Astrocyte of the cerebellum (primary cell): ENCODE measurements at regions not wholly inside any gene's neighbourhood (a gene's known extent, or its start where the extent isn't known, plus 50 kb on each side); places are given as distances from the start of the nearest gene placed in this dataset.

ENCODE experiments used
- DNase-seq: peaks from one replicate; pipeline ENCODE4 v3.0.0-alpha.2; 2011; ENCODE audit warnings: low read depth
- H3K4me3 ChIP-seq: 2 replicates; pipeline ENCODE4 v1.5.1; 2011; ENCODE audit warnings: mild to moderate bottlenecking, low read depth, low read length, moderate library complexity
- in situ Hi-C: cut with HindIII; loops from 2 replicates; pipeline ENCODE4 v1.10.0; 2017; ENCODE audit warnings: low sequenced_read_pairs
- TF ChIP-seq, protein P1 (sequence below): IDR thresholded peaks from 2 replicates; pipeline ENCODE4 v1.5.1; 2012; ENCODE audit warnings: low read length, low read depth, moderate library complexity, mild to moderate bottlenecking; ENCODE audit errors: missing control alignments

DNA sequence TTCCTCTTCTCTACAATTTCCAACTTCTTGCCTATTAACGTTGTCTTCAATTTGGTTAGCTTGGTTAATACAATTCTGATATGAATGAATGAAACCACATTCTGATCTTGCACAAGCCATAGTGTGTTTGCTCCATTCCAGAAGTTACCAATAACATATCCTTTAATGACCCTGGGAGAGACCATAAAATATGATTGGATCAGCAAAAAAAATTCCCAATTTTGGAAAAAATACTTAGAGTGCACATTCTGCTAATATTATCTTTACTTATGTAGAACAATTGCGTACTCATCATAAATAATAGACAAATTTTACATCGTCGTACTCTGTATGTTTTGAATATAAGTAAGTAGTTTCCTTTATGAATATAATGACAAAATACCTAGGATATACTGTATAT lies 117.2 kb downstream of the SLITRK5 start:
- DNase-seq, result no peak
- TF ChIP-seq, protein P1, sequence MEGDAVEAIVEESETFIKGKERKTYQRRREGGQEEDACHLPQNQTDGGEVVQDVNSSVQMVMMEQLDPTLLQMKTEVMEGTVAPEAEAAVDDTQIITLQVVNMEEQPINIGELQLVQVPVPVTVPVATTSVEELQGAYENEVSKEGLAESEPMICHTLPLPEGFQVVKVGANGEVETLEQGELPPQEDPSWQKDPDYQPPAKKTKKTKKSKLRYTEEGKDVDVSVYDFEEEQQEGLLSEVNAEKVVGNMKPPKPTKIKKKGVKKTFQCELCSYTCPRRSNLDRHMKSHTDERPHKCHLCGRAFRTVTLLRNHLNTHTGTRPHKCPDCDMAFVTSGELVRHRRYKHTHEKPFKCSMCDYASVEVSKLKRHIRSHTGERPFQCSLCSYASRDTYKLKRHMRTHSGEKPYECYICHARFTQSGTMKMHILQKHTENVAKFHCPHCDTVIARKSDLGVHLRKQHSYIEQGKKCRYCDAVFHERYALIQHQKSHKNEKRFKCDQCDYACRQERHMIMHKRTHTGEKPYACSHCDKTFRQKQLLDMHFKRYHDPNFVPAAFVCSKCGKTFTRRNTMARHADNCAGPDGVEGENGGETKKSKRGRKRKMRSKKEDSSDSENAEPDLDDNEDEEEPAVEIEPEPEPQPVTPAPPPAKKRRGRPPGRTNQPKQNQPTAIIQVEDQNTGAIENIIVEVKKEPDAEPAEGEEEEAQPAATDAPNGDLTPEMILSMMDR, result no peak
- in situ Hi-C loops, result no loop called here
- H3K4me3 ChIP-seq, result no peak overlapping the region

DNA sequence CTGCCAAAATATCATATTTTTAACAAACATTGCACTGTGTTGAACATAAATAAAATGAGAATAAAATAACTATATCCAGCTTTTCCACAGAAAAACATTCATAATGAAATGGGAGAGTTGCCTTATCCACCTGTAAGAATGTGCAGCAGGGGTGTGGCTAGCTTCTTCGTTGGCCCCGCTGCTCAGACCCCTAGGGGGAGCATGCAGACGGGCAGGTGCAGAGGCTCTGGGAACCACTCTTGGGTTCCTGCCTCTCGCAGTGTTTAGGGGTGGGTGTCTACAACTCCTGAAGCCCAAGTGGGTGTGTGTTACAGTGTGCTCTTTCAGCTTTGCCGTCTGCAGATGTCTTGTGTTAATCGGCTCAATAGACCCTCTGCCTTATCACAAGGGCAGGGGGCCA lies 121.7 kb downstream of the SLITRK5 start:
- DNase-seq, result no peak
- no peak overlapping the region for H3K4me3 ChIP-seq
- in situ Hi-C loops, result no loop called here
- TF ChIP-seq, protein P1, result no peak

DNA sequence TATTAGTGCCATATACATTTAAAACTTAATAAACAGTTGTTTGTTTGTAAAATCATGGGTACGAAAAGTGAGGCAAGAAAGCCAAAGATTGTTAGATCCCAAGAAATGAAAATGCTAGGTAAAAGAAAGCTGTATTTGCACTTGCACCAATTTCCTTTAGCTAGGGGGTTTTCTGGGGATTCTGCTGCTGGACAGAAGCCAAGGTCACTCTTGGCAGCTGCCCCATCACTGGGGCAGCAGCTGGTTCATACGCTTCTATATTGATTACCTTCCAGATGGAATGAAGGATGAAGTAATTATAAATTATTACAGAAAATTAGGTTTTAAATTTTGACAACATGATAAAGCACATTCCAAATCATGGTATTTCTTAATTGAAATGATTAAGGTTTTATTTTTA lies 127.4 kb downstream of the SLITRK5 start:
- no peak for DNase-seq
- in situ Hi-C loops, result no loop called here
- H3K4me3 ChIP-seq, result no peak overlapping the region
- TF ChIP-seq, protein P1, result no peak

DNA sequence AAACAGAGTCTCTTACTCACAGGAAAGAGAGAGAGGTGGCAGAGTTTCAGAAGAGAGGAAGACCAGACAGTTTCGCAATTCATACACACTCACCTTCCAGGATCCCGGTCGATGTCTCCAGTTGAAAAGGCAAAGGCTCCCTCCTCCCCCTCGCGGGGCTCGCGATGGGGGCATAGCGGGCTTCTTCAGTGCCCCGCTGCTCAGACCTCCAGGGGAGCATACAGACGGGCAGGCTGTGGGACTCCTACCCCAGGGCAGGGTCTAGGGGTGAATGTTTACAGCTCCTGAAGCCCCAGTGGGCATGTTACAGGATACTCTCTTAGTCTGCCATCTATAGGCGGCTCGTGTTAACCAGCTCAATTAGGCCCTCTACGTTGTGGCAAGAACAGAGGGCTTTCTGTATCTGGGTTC lies 139.2 kb downstream of the SLITRK5 start:
- in situ Hi-C loops, result no loop called here
- TF ChIP-seq, protein P1, result no peak
- no peak overlapping the region for H3K4me3 ChIP-seq
- DNase-seq, result no peak

DNA sequence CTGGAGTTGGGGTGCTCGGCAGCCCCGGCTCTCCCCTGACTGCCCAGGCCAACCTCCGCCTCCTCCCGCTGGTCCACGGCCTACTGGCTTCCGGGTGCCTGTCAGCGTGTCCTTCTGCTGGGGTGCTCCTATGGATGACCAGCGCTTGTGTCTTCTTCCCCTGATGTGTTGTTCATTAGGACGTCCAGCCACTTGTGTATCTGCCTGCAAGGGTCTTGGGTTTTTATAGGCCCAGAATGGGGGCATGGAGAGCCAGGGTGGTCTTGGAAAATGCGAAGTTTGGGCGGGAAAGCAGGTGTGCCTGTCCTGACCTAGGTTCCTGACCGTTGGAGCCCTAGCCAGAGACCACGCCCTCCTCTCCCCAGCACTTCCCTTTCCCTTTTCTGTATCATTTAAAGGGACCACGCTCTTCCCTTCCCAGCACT lies 139.8 kb downstream of the SLITRK5 start:
- in situ Hi-C loops, result no loop called here
- TF ChIP-seq, protein P1, result no peak
- no peak overlapping the region for H3K4me3 ChIP-seq
- DNase-seq, result no peak

DNA sequence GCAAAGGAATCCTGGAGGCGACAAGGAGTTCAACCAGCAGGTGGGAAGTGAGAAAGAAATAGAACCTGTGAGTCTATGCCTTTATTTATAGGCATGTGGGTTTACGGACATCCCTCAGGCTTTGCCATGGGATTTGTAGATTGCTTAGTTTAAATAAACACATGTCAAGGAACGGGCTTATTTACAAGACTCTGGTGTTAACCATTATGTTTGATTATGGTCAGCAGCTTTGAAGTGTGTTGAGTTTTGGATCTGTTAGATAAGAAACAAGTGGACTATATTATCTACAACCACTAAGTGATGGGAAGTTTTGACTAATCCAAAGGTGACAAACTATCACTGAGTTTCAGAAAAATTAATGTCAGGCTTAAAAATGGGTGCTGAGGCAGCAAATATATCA lies 143.2 kb downstream of the SLITRK5 start:
- H3K4me3 ChIP-seq, result no peak overlapping the region
- in situ Hi-C loops, result no loop called here
- DNase-seq, result no peak
- TF ChIP-seq, protein P1, result no peak

DNA sequence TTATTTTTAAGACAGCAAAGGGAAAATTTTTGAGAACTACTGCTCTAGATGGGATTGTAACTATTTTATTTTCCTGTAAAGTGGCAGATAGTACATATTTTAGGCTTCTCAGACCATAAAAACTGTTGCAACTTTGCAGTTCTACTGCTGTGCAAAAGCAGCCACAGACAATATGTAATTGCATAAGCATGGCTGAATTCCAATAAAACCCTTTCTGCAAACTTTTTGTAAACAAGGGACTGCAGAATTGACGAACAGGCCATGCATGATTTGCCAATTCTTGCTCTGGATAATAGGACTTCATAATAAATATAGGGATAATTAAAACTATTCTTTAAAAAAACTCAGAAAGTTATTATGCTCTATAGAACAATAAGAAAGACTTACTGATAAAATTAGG lies 149.1 kb downstream of the SLITRK5 start:
- H3K4me3 ChIP-seq, result no peak overlapping the region
- peak; percentile 12 for DNase-seq
- in situ Hi-C loops, result no loop called here
- TF ChIP-seq, protein P1, result no peak
